ENCODE measurements at regions not wholly inside any gene's neighbourhood (a gene's known extent, or its start where the extent isn't known, plus 50 kb on each side); places are given as distances from the start of the nearest gene placed in this dataset.

- H3K36me3 ChIP-seq: no peaks in the 10 kb centered on the region
- H3K4me1 ChIP-seq: no peaks in the 10 kb centered on the region
- WGBS: 85% methylated on average over 1 of the region's 1 CpG
- DNase-seq (ENCODE audit: low spot score in 2 of 2): no peak
- H3K4me3 ChIP-seq: no peak overlapping the region
- no peak for TF ChIP-seq POLR2AphosphoS5 (IDR thresholded peaks at IDR 0.05)
- TF ChIP-seq CTCF (IDR thresholded peaks at IDR 0.05): no peak
- no peak for TF ChIP-seq EP300 (IDR thresholded peaks at IDR 0.05)
- no peak for TF ChIP-seq POLR2A (IDR thresholded peaks at IDR 0.05)
- no peaks in the 10 kb centered on the region for H3K9me3 ChIP-seq
- no peaks in the 10 kb centered on the region for H3K27me3 ChIP-seq
- no peak overlapping the region for H3K27ac ChIP-seq
Measured at GRCh38 chr5:66411701-66412100, 184.5 kb upstream of the MAST4 start.

- Histone ChIP-seq H3K4me3 (no peak overlapping the region), H3K36me3 (no peaks in the 10 kb centered on the region), H3K27me3 (no peaks in the 10 kb centered on the region), H3K27ac (no peak overlapping the region), H3K4me1 (no peaks in the 10 kb centered on the region), H3K9me3 (no peaks in the 10 kb centered on the region)
- no peak for DNase-seq (ENCODE audit: low spot score in 2 of 2)
- WGBS: 63% methylated on average over 1 of the region's 1 CpG
- TF ChIP-seq CTCF (IDR thresholded peaks at IDR 0.05) (no peak), EP300 (IDR thresholded peaks at IDR 0.05) (no peak), POLR2A (IDR thresholded peaks at IDR 0.05) (no peak), POLR2AphosphoS5 (IDR thresholded peaks at IDR 0.05) (no peak)
Measured at GRCh38 chr5:66413931-66414330, 182.3 kb upstream of the MAST4 start.

GRCh38 chr5:66415208-66415607, 181.0 kb upstream of the MAST4 start:
- Histone ChIP-seq H3K36me3 (no peaks in the 10 kb centered on the region), H3K4me1 (no peaks in the 10 kb centered on the region), H3K9me3 (no peaks in the 10 kb centered on the region), H3K27me3 (no peaks in the 10 kb centered on the region), H3K27ac (no peak overlapping the region), H3K4me3 (no peak overlapping the region)
- TF ChIP-seq POLR2A (IDR thresholded peaks at IDR 0.05) (no peak), EP300 (IDR thresholded peaks at IDR 0.05) (no peak), CTCF (IDR thresholded peaks at IDR 0.05) (no peak), POLR2AphosphoS5 (IDR thresholded peaks at IDR 0.05) (no peak)
- no peak for DNase-seq (ENCODE audit: low spot score in 2 of 2)

GRCh38 chr5:66416698-66417097, 179.5 kb upstream of the MAST4 start:
- DNase-seq (ENCODE audit: low spot score in 2 of 2): no peak
- TF ChIP-seq CTCF (IDR thresholded peaks at IDR 0.05): no peak
- no peak for TF ChIP-seq EP300 (IDR thresholded peaks at IDR 0.05)
- TF ChIP-seq POLR2AphosphoS5 (IDR thresholded peaks at IDR 0.05): no peak
- TF ChIP-seq POLR2A (IDR thresholded peaks at IDR 0.05): no peak
- no peaks in the 10 kb centered on the region for H3K27me3 ChIP-seq
- no peaks in the 10 kb centered on the region for H3K36me3 ChIP-seq
- no peaks in the 10 kb centered on the region for H3K4me1 ChIP-seq
- no peak overlapping the region for H3K4me3 ChIP-seq
- no peaks in the 10 kb centered on the region for H3K9me3 ChIP-seq
- no peak overlapping the region for H3K27ac ChIP-seq

- Histone ChIP-seq H3K36me3 (no peaks in the 10 kb centered on the region), H3K27me3 (no peaks in the 10 kb centered on the region), H3K27ac (no peak overlapping the region), H3K9me3 (no peaks in the 10 kb centered on the region), H3K4me1 (no peaks in the 10 kb centered on the region), H3K4me3 (no peak overlapping the region)
- WGBS: 64% methylated on average over 2 of the region's 2 CpGs
- DNase-seq (ENCODE audit: low spot score in 2 of 2): no peak
- no peak for TF ChIP-seq POLR2AphosphoS5 (IDR thresholded peaks at IDR 0.05)
- TF ChIP-seq EP300 (IDR thresholded peaks at IDR 0.05): no peak
- TF ChIP-seq CTCF (IDR thresholded peaks at IDR 0.05): no peak
- TF ChIP-seq POLR2A (IDR thresholded peaks at IDR 0.05): no peak
Measured at GRCh38 chr5:66417781-66418180, 178.4 kb upstream of the MAST4 start.

Measured in suprapubic skin (tissue), 4 donors.